GM12865 (cell line): ENCODE measurements at regions not wholly inside any gene's neighbourhood (a gene's known extent, or its start where the extent isn't known, plus 50 kb on each side); places are given as distances from the start of the nearest gene placed in this dataset.

ENCODE experiments used
- DNase-seq: peaks from one replicate; pipeline ENCODE4 v3.0.0; 2010; ENCODE audit warnings: low read depth
- H3K4me3 ChIP-seq: 2 replicates; pipeline ENCODE4 v1.5.1; 2011; ENCODE audit warnings: mild to moderate bottlenecking, low read depth, low read length, control low read depth
- TF ChIP-seq, protein P1 (sequence below): IDR thresholded peaks from 2 replicates; pipeline ENCODE4 v1.5.1; 2011; ENCODE audit warnings: low read length, control low read depth, low read depth, inconsistent platforms; ENCODE audit not compliant: insufficient read depth; ENCODE audit errors: missing control alignments

DNA sequence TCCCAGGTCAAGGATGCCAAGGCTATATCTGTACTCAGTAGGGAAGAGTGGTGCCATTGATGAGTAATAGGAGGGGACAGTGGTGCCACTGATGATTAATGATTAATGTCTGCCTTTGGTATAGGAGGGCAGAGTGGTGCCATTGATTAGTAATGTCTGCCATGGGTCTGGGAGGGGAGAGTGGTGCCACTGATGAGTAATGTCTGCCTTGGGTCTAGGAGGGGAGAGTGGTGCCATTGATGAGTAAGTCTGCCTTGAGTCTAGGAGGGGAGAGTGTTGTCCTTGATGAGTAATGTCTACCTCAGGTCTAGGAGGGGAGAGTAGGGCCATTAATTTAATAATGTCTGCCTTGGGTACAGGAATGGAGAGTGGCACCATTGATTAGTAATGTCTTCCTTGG lies 507.8 kb upstream of the EEF2KMT start:
- TF ChIP-seq, protein P1, sequence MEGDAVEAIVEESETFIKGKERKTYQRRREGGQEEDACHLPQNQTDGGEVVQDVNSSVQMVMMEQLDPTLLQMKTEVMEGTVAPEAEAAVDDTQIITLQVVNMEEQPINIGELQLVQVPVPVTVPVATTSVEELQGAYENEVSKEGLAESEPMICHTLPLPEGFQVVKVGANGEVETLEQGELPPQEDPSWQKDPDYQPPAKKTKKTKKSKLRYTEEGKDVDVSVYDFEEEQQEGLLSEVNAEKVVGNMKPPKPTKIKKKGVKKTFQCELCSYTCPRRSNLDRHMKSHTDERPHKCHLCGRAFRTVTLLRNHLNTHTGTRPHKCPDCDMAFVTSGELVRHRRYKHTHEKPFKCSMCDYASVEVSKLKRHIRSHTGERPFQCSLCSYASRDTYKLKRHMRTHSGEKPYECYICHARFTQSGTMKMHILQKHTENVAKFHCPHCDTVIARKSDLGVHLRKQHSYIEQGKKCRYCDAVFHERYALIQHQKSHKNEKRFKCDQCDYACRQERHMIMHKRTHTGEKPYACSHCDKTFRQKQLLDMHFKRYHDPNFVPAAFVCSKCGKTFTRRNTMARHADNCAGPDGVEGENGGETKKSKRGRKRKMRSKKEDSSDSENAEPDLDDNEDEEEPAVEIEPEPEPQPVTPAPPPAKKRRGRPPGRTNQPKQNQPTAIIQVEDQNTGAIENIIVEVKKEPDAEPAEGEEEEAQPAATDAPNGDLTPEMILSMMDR: no peak
- DNase-seq: no peak
- no peak overlapping the region for H3K4me3 ChIP-seq

GRCh38 chr16:5604770-5605169 lies 507.2 kb upstream of the EEF2KMT start:
- TF ChIP-seq, protein P1: no peak
- H3K4me3 ChIP-seq: no peak overlapping the region
- peak; percentile 9 for DNase-seq

- TF ChIP-seq, protein P1: no peak
- DNase-seq: no peak
- no peak overlapping the region for H3K4me3 ChIP-seq
Measured at GRCh38 chr16:5603836-5604235, 506.2 kb upstream of the EEF2KMT start.

DNA sequence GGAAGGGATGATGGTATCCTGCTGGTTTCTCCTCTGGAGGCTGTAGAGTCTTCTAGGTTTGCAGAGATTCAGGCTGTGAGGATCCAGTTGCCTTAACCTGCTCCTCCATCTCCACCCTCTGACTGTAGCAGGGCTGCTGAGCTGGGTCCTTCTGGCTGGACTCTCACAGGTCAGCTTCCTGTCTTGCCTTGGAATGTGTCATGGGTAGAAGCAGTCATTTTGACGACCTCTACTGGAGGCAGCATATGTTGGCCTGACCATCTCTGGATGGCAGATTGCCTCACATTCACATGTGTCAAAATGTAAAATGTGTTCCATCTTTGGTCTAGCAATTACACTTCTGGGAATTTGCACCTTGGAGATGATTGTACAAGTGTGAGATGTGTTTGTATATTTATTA lies 504.4 kb upstream of the EEF2KMT start:
- H3K4me3 ChIP-seq: no peak overlapping the region
- DNase-seq: no peak
- TF ChIP-seq, protein P1: no peak

DNA sequence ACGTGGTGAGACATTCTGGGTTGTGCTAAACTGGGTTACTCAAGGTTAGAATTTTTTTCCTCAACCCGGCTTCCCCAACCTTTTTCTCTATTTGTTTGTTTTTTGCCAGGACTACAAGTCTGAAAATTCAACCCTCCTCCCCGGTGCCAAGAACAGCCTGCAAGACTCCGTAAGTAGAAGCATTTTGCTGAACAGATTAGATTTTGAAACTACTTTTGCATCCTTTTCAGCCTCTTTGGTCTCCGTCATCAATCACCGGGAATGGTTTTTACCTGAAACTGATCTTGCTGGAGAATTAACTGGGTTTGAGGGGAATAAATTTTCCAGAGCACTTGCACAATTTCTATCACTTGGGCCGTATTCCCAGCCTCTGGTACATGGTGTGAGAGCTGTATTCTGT lies 501.2 kb upstream of the EEF2KMT start:
- DNase-seq: no peak
- no peak overlapping the region for H3K4me3 ChIP-seq
- TF ChIP-seq, protein P1: no peak

DNA sequence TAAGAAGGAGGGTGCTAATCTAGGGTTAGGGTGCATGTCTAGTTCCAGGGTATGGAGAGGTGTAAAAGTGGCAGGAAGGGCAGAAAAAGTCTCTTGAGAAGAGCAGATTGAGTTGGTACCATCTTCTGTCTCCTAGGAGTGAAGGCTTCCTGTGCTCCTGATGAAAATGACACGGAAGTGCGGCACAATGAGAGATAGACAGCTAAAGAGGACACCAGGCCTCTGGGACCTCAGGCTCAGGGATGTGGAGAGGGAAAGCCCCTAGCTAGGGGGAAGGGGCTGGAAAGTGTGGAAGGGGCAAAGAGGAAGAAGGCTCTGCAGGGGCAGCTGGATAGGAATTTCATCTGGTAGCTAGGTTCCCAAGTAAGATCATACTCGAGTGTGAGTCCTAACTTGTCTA lies 498.3 kb upstream of the EEF2KMT start:
- TF ChIP-seq, protein P1: no peak
- DNase-seq: no peak
- H3K4me3 ChIP-seq: no peak overlapping the region

DNA sequence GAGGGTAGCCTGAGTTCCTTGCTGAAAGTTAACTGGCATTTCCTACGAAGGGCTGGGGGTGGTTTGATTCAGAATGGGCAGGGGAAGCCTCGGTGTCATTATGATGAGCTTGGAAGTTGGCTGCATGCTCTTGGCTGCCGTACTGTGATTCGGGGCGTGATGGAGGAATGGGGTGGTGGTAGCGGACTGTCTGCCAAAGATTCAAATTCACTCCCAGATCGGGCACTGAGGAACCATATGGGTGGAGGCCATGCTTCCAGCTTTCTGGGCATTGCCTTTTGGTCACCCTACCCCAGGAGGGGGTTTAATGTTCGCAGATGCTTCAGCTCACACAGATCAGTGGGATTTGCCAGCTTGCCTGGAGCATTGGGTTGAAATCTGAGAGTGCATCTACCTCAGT lies 492.8 kb upstream of the EEF2KMT start:
- DNase-seq: no peak
- TF ChIP-seq, protein P1: no peak
- no peak overlapping the region for H3K4me3 ChIP-seq
